Inflammatory macrophage (primary cell): ENCODE measurements at regions not wholly inside any gene's neighbourhood (a gene's known extent, or its start where the extent isn't known, plus 50 kb on each side); places are given as distances from the start of the nearest gene placed in this dataset.
"Not testable (repeated sequence)": the region's sequence is repeated elsewhere in the genome, so short reads cannot be mapped to it uniquely, and the experiment has no call there.

Source experiments
- DNase-seq, 2 donors: peaks; one replicate each; pipeline ENCODE4 v3.0.0-alpha.2; 2020 to 2022

DNA sequence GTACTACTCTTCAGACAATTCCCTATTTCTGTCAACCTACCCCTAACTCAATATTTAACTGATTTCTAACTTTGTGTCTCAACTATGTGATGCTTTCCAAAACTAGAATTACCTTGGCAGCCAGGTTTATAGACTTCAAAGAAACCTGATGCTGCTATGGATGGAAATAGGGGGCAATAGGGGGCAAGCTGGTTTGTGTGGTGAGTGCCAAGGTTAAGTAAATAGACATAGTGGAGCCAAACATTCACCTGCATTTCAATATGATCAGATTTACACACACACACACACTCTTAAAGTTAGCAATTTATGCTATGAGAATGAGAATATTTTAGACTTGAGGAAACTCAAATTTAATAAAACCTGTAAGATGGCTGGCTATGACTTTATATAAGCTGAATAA is 784.6 kb downstream of the TTLL7 start:
- not testable (repeated sequence) for DNase-seq

DNA sequence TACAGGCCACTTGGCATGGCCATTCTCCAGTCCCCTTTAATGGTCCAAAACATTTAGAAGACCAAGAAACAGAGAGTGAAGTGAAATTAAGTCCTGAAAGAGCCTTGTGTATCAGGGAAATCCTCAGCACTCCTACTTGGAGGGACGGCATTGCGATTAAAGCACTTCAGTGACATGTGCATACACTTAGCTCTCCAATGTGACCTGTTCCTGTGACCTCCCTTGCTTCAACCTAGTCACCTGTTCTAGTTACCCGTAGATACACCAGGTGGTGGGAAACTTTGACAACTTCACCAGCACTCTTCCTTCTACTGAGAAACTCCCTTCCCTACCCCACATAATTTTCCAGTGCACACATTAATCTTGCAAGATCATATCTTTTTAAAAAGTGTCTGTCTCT is 785.3 kb downstream of the TTLL7 start:
- not testable (repeated sequence) for DNase-seq

- not testable (repeated sequence) for DNase-seq
Measured at GRCh38 chr1:83212033-83212432, 786.9 kb downstream of the TTLL7 start.

DNA sequence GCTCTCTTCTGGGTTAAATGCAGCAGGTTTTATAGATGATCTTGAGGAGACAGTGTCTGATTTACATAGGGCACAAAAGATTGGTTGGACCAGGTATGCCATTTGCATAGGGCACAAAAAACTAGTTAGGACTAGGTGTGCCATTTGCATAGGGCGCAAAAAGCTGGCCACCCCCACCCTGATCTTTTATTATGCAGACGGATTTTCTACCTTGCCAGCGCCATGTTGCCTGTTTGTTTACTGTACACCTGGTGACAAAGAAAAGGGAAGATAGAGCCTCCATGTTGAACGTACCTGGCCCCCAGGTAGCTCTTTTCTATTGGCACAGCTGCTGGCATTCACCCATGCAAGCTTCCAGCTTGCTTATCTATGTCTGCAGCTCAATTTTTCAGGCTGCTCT is 790.4 kb downstream of the TTLL7 start:
- not testable (repeated sequence) for DNase-seq

DNA sequence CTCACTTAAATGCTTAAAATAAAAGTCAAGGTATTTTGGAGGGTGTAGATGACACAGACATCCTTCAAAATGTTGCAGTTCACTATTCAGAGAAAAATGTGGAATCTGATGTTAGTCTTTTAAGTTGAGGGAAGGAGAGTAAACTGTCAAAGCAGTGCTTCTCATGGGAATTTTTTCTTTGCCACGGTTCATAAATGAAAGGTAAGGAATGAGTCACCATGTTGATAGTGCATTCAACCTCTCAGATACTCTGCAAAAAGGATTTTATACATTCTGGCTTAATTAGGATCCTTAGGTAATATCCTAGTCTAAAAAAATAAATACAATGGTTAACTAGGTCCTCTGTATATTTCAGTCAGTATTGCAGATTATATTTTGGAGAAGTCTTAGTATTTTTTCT is 804.3 kb downstream of the TTLL7 start:
- not testable (repeated sequence) for DNase-seq

GRCh38 chr1:83182033-83182728 is 816.8 kb downstream of the TTLL7 start:
- DNase-seq: not testable (repeated sequence)

GRCh38 chr1:83180621-83181020 is 818.3 kb downstream of the TTLL7 start:
- not testable (repeated sequence) for DNase-seq

DNA sequence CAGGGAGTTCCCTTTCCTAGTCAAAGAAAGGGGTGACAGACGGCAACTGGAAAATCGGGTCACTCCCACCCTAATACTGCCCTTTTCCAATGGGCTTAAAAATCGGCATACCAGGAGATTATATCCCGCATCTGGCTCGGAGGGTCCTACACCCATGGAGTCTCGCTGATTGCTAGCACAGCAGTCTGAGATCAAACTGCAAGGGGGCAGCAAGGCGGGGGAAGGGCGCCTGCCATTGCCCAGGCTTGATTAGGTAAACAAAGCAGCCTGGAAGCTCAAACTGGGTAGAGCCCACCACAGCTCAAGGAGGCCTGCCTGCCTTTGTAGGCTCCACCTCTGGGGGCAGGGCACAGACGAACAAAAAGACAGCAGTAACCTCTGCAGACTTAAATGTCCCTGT is 831.3 kb downstream of the TTLL7 start:
- not testable (repeated sequence) for DNase-seq

DNA sequence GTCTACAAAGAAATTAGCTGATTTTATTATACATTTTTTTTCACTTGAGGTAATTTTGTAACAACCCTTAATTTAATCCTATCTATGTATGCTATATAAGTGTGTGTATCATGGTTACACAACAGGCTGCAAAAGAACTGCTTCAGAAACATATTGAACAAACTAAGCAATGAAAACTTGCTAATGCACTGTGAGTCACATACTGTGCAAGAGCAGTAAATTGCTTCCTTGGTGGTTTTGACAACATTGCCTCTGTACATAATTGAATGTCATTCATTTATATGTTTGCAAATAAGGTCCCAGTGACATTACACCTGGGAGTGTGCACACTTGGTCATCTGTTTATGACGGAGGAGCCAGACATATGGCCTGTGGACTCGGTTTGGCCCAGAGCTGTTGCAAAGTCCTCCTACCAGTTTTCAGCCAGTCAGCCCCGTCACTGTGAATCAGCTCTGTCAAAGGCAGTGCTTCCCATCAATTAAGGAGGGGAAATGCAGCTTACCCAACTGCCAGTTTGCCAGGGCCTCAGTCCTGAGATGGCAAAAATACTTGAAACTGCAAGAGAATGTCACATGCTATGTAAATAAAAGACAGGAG is 835.0 kb downstream of the TTLL7 start:
- DNase-seq: not testable (repeated sequence)

DNA sequence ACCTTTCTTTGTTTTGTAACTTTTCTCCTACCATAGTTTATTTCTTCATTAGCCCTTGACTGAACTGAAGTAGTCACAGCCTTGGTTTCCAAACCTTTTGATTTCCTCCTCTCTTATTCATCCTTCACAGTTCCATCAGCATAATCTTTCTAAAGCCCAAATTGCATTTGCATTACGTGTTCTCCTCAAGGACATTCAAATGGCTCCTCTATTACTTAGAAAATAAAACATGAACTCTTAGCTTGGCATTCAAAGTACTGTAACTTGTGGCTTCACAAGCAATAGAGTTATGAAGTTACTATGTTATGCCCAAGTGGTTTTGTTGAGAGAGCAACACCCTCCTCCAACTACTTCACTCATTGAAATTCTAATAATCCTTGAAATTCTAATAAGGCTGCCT is 840.0 kb downstream of the TTLL7 start:
- DNase-seq: not testable (repeated sequence)

GRCh38 chr1:83154306-83154705 is 844.6 kb downstream of the TTLL7 start:
- DNase-seq: not testable (repeated sequence)

DNA sequence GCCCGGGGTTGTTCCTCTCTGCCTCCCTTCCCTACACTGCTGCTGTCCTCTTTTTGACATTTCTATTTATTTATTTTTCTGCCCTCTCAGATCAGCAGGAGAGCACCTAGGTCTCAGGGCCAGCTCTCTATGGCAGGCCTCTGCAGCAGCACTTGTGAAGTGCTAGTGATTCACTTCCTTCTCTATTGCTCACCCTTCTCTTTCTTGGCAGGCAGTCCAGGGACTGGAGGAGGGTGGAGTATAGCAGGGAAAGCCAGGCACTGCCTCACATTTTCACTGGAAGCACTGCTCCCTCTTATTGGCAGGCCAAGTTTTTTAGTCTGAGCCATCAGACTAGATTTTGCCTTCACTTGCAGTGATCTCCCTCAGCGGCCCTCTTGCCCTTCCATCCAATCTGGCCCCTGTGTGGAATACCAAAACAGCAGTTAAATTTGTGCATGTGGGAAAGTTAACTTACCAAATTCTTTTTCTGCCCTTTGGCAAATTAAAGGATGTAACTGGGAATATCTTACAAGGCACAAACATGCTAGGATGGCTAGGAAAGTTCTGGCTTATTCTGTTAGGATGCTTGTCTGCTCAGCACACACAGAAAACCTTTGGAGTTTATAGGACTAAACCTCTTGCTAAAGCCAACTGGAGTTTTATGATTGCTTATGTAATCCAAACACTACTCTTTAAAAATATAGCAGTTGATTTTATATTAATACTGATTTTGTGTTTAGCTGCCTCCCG is 847.6 kb downstream of the TTLL7 start:
- not testable (repeated sequence) for DNase-seq

- not testable (repeated sequence) for DNase-seq
Measured at GRCh38 chr1:83150479-83150878, 848.5 kb downstream of the TTLL7 start.

GRCh38 chr1:83145820-83146219 is 853.1 kb downstream of the TTLL7 start:
- not testable (repeated sequence) for DNase-seq

- DNase-seq: not testable (repeated sequence)
Measured at GRCh38 chr1:83142802-83143201, 856.1 kb downstream of the TTLL7 start.

- not testable (repeated sequence) for DNase-seq
Measured at GRCh38 chr1:83135524-83136157, 863.3 kb downstream of the TTLL7 start.

DNA sequence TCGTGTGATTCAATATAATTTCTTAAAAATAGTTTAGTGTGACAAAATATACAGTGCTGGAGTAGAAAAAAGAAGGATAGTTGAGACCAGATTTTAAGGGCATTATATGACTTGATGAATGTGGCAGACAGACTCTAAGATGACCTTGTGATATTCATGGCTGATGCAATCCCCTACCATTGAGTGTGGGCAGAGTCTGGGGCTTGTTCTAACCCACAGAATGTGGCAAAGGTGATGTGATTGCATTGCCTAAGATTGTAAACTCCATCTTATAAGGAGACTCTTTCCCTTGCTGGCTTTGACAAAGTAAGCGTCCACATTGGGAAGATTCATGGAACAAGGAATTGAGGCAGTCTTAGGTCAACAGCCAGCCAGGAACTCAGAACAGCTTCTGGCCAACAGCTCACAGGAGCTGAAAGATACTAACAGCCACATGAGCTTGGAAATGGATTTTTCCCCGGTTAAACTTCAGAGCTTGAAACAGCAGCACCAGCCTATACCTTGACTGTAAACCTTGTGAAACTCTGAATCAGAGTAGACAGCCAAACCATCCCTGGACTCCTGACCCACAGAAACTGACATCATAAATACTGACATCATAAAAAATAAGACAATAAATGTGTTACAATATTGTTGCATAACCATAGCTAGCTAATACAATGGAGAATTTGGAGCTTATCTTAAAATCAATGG is 864.5 kb downstream of the TTLL7 start:
- not testable (repeated sequence) for DNase-seq

- DNase-seq: no peak
Measured at GRCh38 chr1:83131692-83131955, 867.3 kb downstream of the TTLL7 start.

DNA sequence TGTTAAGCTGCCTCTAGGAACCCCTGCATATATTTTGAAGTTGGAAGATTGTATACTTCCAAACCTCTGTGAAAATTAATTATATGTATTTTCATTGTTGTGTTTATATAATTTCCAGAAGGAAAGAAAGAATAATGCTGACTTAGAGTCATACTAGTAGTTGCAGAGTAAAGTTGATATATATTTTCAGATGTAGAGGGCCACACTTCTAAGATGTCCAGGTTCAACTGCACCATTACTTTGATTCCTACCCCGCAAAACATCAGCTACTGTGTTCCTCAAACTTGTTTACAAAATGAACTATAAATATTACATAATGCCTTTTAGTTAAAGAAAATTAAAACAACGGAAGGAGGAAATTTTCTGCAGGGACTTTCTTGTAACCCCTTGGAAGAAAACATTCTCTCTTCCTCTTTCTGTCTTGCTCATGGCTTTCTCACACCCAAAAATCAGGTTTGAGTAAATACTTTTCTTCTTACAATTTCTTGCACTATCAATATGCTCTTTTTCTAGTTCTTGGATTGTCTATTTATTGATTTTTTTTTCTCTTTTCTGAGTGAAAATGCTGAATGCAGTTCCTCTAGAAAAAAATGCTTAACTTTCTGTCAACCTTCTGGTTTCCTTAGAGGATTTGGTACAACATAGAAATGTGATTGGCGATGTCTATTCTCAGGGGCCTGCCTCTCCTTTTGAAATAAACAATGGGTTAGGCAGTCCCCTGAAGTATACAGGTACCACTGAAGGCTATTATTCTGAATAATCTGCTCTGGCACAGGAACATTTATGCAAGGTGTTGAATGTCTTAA is 867.8 kb downstream of the TTLL7 start:
- no peak for DNase-seq

DNA sequence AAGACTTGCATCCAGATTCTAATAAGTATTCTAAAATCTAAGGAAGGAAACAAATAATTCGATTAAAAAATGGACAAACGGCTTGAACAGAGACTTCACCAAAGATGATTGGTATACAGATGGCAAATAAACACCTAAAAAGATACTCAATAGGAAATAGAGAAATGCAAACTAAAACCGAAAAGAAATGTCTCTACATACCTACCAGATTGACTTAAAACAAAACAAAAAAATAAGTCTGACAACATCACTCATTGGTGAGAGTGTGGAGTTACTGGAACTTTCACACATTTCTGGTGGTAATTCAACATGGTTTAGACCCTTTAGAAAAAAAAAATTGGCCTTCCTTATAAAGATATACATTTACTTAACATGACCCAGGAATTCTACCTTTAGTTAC is 869.8 kb downstream of the TTLL7 start:
- DNase-seq: no peak

DNA sequence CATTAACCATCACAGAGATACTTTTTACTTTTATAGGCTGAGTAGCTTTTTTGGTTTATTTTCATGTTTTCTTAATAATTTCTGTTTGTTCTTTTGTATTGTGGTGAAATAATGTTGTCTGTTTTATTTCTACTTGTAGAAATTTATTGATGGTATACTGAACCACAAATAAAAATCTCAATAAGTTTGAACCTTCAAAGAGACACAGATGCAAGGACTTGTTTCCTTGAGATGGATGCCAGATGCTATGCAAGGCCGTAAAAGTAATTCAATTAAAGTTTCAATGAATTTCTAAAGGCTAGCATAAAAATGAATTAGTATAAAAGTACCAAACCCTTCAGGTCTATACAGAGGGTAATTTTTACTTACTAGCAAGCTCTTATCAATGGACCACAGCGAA is 873.5 kb downstream of the TTLL7 start:
- no peak for DNase-seq

DNA sequence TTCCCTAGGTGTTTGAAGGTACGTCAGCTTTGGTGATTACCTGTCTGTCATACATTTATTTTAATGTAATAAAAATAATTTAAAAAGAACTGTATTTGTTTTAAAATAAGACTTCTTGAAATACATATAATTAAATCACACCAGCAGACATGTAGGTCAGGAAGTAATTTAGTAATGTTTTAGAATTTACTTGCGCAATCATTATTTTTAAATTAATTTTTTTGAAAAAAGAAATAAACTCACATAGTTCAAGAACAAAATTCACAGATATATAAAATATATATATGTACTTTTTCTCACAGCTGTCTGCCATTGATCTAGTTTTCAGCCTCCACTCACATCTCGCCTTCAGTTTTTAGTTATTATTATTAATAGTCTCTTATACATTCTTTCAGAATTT is 875.9 kb downstream of the TTLL7 start:
- no peak for DNase-seq
